Breast epithelium (tissue), 3 donors: ENCODE measurements at regions not wholly inside any gene's neighbourhood (a gene's known extent, or its start where the extent isn't known, plus 50 kb on each side); places are given as distances from the start of the nearest gene placed in this dataset.

ENCODE experiments used
- POLR2A ChIP-seq: fragments of 450-650 bp; IDR thresholded peaks from one replicate; pipeline ENCODE4 v1.6.1; 2016; ENCODE audit warnings: antibody characterized with exemption, mild to moderate bottlenecking, moderate library complexity
- POLR2AphosphoS5 ChIP-seq, 3 donors: sonication (generic); formaldehyde crosslinking; IDR thresholded peaks; one replicate each; pipeline ENCODE4 v1.6.1; 2017; ENCODE audit warnings: antibody characterized with exemption in 3 of 3
- TF ChIP-seq, protein P1 (sequence below), 3 donors: fragments of 450-650 bp; IDR thresholded peaks; one replicate each; pipeline ENCODE4 v1.5.1; 2016 to 2017; ENCODE audit warnings: antibody characterized with exemption in 3 of 3, mild to moderate bottlenecking in 3 of 3, moderate library complexity in 3 of 3

DNA sequence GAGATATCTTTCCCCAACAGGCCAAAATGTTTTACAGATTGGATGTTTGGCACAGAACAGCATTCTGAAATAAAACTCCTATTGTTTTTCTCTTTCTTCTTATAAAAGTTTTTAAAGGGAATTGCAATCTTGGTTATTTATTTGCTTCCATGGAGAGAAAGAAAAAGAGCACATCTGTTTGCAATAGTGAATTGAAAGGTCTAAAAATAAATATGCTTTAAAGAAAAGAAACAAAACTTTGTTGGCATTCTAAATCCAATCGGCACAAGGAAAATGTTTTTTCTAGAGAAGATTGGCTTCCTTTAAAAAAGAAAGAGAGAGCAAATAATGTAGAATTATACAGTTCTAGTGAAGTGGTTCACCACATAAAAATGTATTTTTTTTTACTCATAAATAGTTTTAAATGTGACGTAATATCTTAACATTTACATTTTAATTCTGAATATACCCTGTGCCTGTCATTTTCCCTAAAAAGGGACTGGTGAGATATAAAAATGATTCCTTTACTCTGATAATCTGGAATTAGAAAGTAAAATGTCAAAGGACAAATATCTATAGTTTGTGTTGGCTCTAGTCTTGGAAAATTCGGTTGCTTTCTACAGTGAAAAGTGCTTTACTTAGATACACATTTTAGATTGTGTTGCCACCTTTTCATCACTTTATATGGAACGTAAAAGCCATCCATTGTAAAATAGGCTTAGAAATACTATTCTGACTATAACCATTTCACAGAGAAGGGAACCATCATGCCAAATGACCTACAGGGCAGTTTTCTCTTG, 257.4 kb upstream of the CBLB start:
- TF ChIP-seq, protein P1, sequence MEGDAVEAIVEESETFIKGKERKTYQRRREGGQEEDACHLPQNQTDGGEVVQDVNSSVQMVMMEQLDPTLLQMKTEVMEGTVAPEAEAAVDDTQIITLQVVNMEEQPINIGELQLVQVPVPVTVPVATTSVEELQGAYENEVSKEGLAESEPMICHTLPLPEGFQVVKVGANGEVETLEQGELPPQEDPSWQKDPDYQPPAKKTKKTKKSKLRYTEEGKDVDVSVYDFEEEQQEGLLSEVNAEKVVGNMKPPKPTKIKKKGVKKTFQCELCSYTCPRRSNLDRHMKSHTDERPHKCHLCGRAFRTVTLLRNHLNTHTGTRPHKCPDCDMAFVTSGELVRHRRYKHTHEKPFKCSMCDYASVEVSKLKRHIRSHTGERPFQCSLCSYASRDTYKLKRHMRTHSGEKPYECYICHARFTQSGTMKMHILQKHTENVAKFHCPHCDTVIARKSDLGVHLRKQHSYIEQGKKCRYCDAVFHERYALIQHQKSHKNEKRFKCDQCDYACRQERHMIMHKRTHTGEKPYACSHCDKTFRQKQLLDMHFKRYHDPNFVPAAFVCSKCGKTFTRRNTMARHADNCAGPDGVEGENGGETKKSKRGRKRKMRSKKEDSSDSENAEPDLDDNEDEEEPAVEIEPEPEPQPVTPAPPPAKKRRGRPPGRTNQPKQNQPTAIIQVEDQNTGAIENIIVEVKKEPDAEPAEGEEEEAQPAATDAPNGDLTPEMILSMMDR (IDR thresholded peaks at IDR 0.05): no peak
- TF ChIP-seq POLR2A (no peak), POLR2AphosphoS5 (IDR thresholded peaks at IDR 0.05) (no peak)
